Kidney (tissue), 13 donors: ENCODE measurements at regions not wholly inside any gene's neighbourhood (a gene's known extent, or its start where the extent isn't known, plus 50 kb on each side); places are given as distances from the start of the nearest gene placed in this dataset.
"Not testable (repeated sequence)": the region's sequence is repeated elsewhere in the genome, so short reads cannot be mapped to it uniquely, and the experiment has no call there.

Experiments
- DNase-seq, 5 donors: peaks; one replicate each; pipeline ENCODE4 v3.0.0-alpha.2; 2013 to 2020
- FAIRE-seq: peaks from 2 replicates; lab custom pipeline; 2012; peaks lifted over from hg19 to GRCh38; lab: Jason Lieb, UNC
- H3K27ac ChIP-seq, 2 donors: one replicate each; pipeline ENCODE4 v1.7.0; 2013; ENCODE audit warnings: low read depth in 2 of 2, low read length in 2 of 2, inconsistent platforms in 1 of 2
- H3K27me3 ChIP-seq: one replicate; pipeline ENCODE4 v1.7.1; 2013; ENCODE audit warnings: low read length, inconsistent platforms; ENCODE audit not compliant: control insufficient read depth, insufficient read depth
- H3K36me3 ChIP-seq, 3 donors: one replicate each; pipeline versions ENCODE4 v1.7.0 to v1.7.1; 2013; ENCODE audit warnings: low read length in 3 of 3, control low read depth in 1 of 3, inconsistent platforms in 1 of 3; ENCODE audit not compliant: insufficient read depth in 3 of 3, control insufficient read depth in 2 of 3
- H3K4me1 ChIP-seq, 3 donors: one replicate each; pipeline versions ENCODE4 v1.7.0 to v1.7.1; 2013; ENCODE audit warnings: low read length in 3 of 3, inconsistent platforms in 1 of 3, low read depth in 1 of 3; ENCODE audit not compliant: control insufficient read depth in 2 of 3, insufficient read depth in 2 of 3
- H3K4me3 ChIP-seq, 3 donors: one replicate each; pipeline versions ENCODE4 v1.7.0 to v1.8.1; 2013; ENCODE audit warnings: low read length in 3 of 3, control low read depth in 1 of 3, inconsistent platforms in 1 of 3
- H3K9ac ChIP-seq, 3 donors: one replicate each; pipeline versions ENCODE4 v1.7.0 to v1.7.1; 2013; ENCODE audit warnings: low read length in 3 of 3, control low read depth in 1 of 3, inconsistent platforms in 1 of 3
- H3K9me3 ChIP-seq, 3 donors: one replicate each; pipeline versions ENCODE4 v1.7.0 to v1.7.1; 2013; ENCODE audit warnings: low read length in 3 of 3, control low read depth in 1 of 3, inconsistent platforms in 1 of 3; ENCODE audit not compliant: control insufficient read depth in 2 of 3, insufficient read depth in 1 of 3
- intact Hi-C: fragments of 100-400 bp; cut with DNase I; formaldehyde crosslinking; loops from one replicate; pipeline ENCODE4 v1.11.1; 2022
- TF ChIP-seq, protein P1 (sequence below): IDR thresholded peaks from 3 replicates; pipeline ENCODE4 v1.5.1; 2012; ENCODE audit warnings: mild to moderate bottlenecking, moderate library complexity, borderline replicate concordance; ENCODE audit not compliant: insufficient read depth; ENCODE audit errors: extremely low read depth
- donor health status: control.
- donor health status: control.
- donor health status: control.
- donor health status: control.
- donor health status: control.
- donor health status: DM: yes; HTN: yes; CAD: no.
- donor health status: Normal renal cell carcinoma (clear cell type).

DNA sequence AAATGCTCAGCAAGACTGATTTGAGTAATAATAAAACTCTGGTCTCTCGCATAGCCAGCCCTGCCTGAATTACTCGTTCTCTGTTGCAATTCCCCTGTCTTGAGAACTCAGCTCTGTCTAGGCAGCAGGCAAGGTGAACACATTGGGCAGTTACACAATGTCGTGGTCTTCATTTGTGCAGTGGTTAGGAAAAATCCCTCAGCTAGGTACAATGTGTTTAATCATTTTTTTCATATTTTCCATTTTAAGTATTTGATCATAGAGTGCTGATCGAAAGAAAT is 508.7 kb downstream of the RPIA start:
- FAIRE-seq, H3K4me3 ChIP-seq, H3K27ac ChIP-seq, intact Hi-C loops, H3K9ac ChIP-seq, DNase-seq, H3K36me3 ChIP-seq, H3K9me3 ChIP-seq, H3K4me1 ChIP-seq, H3K27me3 ChIP-seq: not testable (repeated sequence)

DNA sequence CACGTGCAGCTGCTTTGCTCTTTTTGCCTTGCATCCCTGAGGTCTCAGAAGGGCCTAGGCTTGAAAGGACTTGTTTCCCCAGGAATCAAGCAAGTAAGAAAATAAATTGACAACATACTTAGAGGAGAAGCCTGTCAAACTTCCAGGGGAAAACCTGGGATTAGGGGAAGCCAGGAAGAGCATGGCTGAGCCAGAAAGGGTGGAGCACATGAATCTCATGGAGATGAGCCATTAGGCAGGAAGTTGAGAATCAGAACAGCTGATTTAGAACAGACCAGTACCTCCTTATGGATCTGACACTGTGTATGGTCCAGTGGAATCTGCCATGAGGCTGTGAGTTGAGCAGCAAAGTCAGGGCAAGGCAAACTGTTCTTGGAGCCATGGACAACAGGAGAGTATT is 511.0 kb downstream of the RPIA start:
- FAIRE-seq, H3K9me3 ChIP-seq, intact Hi-C loops, H3K4me3 ChIP-seq, H3K36me3 ChIP-seq, DNase-seq, H3K9ac ChIP-seq, H3K27ac ChIP-seq, H3K4me1 ChIP-seq, H3K27me3 ChIP-seq: not testable (repeated sequence)

DNA sequence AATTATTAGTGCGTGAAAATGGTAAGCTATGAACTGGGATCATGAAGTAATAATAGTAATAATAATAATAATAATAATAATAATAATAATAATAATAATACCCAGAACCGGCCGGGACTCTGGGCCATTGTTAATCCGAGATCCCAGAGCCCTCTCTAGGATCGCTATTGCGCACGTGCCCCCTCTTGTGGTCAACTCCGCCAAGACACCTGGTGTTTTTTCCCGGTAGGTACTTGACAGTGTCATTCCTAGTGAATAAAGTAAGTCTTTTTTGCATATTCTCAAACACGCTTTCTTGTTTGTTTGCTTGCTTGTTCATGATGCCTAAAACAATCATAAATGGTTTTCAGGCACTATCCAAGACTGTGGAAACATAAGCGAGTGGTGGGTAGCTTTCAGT is 513.7 kb downstream of the RPIA start:
- H3K9ac ChIP-seq, intact Hi-C loops, H3K27ac ChIP-seq, H3K9me3 ChIP-seq, H3K4me1 ChIP-seq, H3K4me3 ChIP-seq, H3K27me3 ChIP-seq, FAIRE-seq, H3K36me3 ChIP-seq: not testable (repeated sequence)
- DNase-seq = peak; percentile 16 to 64 (median 32)
- TF ChIP-seq, protein P1, sequence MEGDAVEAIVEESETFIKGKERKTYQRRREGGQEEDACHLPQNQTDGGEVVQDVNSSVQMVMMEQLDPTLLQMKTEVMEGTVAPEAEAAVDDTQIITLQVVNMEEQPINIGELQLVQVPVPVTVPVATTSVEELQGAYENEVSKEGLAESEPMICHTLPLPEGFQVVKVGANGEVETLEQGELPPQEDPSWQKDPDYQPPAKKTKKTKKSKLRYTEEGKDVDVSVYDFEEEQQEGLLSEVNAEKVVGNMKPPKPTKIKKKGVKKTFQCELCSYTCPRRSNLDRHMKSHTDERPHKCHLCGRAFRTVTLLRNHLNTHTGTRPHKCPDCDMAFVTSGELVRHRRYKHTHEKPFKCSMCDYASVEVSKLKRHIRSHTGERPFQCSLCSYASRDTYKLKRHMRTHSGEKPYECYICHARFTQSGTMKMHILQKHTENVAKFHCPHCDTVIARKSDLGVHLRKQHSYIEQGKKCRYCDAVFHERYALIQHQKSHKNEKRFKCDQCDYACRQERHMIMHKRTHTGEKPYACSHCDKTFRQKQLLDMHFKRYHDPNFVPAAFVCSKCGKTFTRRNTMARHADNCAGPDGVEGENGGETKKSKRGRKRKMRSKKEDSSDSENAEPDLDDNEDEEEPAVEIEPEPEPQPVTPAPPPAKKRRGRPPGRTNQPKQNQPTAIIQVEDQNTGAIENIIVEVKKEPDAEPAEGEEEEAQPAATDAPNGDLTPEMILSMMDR = peak; percentile 9

DNA sequence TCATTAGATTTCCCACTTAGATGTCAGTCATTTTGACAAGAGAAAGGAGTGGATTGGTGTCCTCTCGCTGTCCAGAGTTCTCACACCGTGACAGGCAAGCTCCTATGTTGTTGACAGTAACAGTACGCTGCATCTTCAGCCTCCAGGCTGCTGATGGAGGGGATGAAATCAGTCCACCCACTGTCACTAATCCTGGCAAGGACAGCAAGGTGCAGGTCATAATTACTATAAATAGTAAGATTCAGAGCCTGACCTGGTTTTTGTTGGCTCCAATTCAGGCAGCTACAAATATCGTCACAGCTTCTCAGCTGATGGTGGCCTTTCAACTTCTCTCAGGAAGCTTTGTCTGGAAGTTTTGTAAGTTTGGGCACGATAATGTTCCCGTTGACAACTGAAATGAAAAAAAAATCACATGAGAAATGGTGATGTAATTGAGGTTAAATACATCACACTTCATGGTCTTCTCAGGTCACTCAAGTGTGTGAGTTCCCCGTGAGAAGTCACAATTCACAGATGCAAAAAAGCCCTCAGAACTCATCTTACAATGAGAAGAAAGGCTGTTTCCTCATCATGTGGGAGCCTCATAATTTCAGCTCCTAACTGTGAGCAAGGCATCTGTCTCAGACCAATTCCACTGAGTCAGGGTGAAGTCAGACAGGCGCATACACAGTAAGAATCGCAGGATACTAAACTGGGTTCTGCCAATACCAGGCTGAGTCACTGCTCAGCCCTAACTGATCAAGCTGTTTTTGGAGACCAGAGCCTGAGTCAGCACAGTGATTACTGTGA is 516.9 kb downstream of the RPIA start:
- not testable (repeated sequence) for H3K4me1 ChIP-seq

DNA sequence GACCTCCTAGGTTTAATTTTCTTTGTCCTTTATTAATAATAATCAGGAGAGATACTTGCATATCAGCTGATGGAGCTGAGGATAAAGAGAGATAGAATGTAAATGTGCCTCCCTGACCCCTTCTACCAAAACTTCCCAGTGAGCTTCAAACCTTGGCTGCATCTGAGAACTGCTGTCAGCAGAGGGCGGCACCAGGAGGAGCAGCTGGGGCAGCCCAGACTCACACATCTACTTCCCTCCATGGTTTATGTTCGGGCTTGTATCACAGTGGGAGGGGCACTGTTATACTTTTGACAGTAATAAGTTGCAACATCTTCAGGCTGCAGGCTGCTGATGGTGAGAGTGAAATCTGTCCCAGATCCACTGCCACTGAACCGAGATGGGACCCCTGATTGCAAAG is 521.7 kb downstream of the RPIA start:
- DNase-seq = peak in 1 of 5 donors; percentile 5
- not testable (repeated sequence) for FAIRE-seq, H3K9me3 ChIP-seq

More for the DNA sequence above, 516.9 kb downstream of the RPIA start:
- DNase-seq, FAIRE-seq, H3K27me3 ChIP-seq, H3K9ac ChIP-seq, H3K27ac ChIP-seq, H3K36me3 ChIP-seq, H3K4me3 ChIP-seq, H3K9me3 ChIP-seq, intact Hi-C loops: not testable (repeated sequence)

DNA sequence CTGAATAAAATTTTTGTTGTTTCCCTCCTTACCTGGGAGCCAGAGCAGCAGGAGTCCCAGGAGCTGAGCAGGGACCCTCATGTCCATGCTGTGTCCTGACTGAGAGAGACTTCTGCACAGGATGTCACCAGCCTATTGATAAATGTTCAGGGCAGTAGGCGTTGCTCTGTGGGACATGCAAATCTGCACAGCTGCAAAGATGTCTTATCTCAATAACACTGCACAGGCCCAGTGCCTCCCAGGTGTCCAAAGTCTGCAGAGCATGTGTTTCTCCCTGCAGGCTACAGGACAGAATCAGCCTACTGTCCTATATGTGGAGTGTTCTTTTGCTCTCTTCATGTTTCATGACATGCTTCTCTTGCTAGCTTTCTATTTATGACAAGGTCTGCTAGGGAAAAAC is 522.3 kb downstream of the RPIA start:
- DNase-seq, H3K9ac ChIP-seq, H3K9me3 ChIP-seq, H3K4me1 ChIP-seq, H3K27ac ChIP-seq, H3K4me3 ChIP-seq, intact Hi-C loops, H3K36me3 ChIP-seq, H3K27me3 ChIP-seq, FAIRE-seq: not testable (repeated sequence)

More for the DNA sequence above, 521.7 kb downstream of the RPIA start:
- H3K27ac ChIP-seq, H3K27me3 ChIP-seq, H3K9ac ChIP-seq, intact Hi-C loops, H3K36me3 ChIP-seq, H3K4me3 ChIP-seq, H3K4me1 ChIP-seq: not testable (repeated sequence)

DNA sequence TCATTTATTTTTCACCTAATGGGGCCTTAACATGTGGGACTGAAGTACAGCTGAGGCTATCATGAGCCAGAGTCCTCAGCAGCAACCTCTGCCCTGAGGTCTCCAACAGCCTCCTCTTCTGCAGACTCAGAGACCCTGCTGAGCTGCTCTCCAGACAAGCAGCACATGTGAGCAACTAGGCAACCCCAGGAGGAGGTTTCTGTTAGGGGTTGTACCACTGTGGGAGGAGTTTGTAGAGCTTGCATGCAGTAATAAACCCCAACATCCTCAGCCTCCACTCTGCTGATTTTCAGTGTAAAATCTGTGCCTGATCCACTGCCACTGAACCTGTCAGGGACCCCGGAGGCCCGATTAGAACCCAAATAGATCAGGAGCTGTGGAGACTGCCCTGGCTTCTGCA is 530.0 kb downstream of the RPIA start:
- intact Hi-C loops, H3K27ac ChIP-seq, H3K4me1 ChIP-seq, H3K36me3 ChIP-seq, H3K9me3 ChIP-seq, H3K9ac ChIP-seq, DNase-seq, H3K27me3 ChIP-seq, FAIRE-seq, H3K4me3 ChIP-seq: not testable (repeated sequence)
